OCI-M1 (cell line): ENCODE measurements at regions not wholly inside any gene's neighbourhood (a gene's known extent, or its start where the extent isn't known, plus 50 kb on each side); places are given as distances from the start of the nearest gene placed in this dataset.

Experiments
- DNase-seq: peaks from one replicate; lab custom pipeline; 2025; lab: John Stamatoyannopoulos, UW

GRCh38 chr3:76900596-76900995 lies 139.3 kb upstream of the ROBO2 start:
- DNase-seq = no peak

GRCh38 chr3:76908156-76908555 lies 131.7 kb upstream of the ROBO2 start:
- DNase-seq = no peak

- DNase-seq = no peak
These were observed 127.0 kb upstream of the ROBO2 start for GRCh38 chr3:76912841-76913383.

- DNase-seq = no peak
These were observed 122.5 kb upstream of the ROBO2 start for GRCh38 chr3:76917436-76917835.

- DNase-seq = no peak
These were observed 119.4 kb upstream of the ROBO2 start for GRCh38 chr3:76920511-76920910.

- no peak for DNase-seq
These were observed 116.4 kb upstream of the ROBO2 start for GRCh38 chr3:76923485-76923884.

- no peak for DNase-seq
These were observed 109.2 kb upstream of the ROBO2 start for GRCh38 chr3:76930712-76931111.

GRCh38 chr3:76933245-76933644 lies 106.7 kb upstream of the ROBO2 start:
- no peak for DNase-seq

GRCh38 chr3:76938962-76939361 lies 100.9 kb upstream of the ROBO2 start:
- DNase-seq = no peak

- DNase-seq = no peak
These were observed 99.6 kb upstream of the ROBO2 start for GRCh38 chr3:76940181-76940770.

GRCh38 chr3:76941376-76941775 lies 98.5 kb upstream of the ROBO2 start:
- DNase-seq = no peak

- DNase-seq = no peak
These were observed 97.8 kb upstream of the ROBO2 start for GRCh38 chr3:76942101-76942500.

- DNase-seq = no peak
These were observed 96.8 kb upstream of the ROBO2 start for GRCh38 chr3:76943058-76943457.

- DNase-seq = no peak
These were observed 96.2 kb upstream of the ROBO2 start for GRCh38 chr3:76943671-76944070.

- DNase-seq = no peak
These were observed 90.9 kb upstream of the ROBO2 start for GRCh38 chr3:76949033-76949432.

GRCh38 chr3:76949462-76949861 lies 90.4 kb upstream of the ROBO2 start:
- DNase-seq = no peak

- no peak for DNase-seq
These were observed 89.3 kb upstream of the ROBO2 start for GRCh38 chr3:76950590-76950989.

GRCh38 chr3:76954412-76954811 lies 85.5 kb upstream of the ROBO2 start:
- no peak for DNase-seq

- DNase-seq = no peak
These were observed 81.6 kb upstream of the ROBO2 start for GRCh38 chr3:76958274-76958673.

- DNase-seq = no peak
These were observed 81.0 kb upstream of the ROBO2 start for GRCh38 chr3:76958861-76959260.

GRCh38 chr3:76961284-76961683 lies 78.6 kb upstream of the ROBO2 start:
- DNase-seq = no peak

- DNase-seq = no peak
These were observed 74.7 kb upstream of the ROBO2 start for GRCh38 chr3:76965122-76965725.

GRCh38 chr3:76969471-76969870 lies 70.4 kb upstream of the ROBO2 start:
- no peak for DNase-seq

GRCh38 chr3:76969996-76970615 lies 69.8 kb upstream of the ROBO2 start:
- DNase-seq = no peak
